HG02852 (cell line): ENCODE measurements at regions not wholly inside any gene's neighbourhood (a gene's known extent, or its start where the extent isn't known, plus 50 kb on each side); places are given as distances from the start of the nearest gene placed in this dataset.
"Not testable (repeated sequence)": the region's sequence is repeated elsewhere in the genome, so short reads cannot be mapped to it uniquely, and the experiment has no call there.

ENCODE experiments used
- ATAC-seq: cut with Tn5 transposase; IDR thresholded peaks from one replicate; pipeline ENCODE4 v1.9.1; 2021; ENCODE audit warnings: mild to moderate bottlenecking, moderate library complexity; ENCODE audit not compliant: unreplicated experiment

DNA sequence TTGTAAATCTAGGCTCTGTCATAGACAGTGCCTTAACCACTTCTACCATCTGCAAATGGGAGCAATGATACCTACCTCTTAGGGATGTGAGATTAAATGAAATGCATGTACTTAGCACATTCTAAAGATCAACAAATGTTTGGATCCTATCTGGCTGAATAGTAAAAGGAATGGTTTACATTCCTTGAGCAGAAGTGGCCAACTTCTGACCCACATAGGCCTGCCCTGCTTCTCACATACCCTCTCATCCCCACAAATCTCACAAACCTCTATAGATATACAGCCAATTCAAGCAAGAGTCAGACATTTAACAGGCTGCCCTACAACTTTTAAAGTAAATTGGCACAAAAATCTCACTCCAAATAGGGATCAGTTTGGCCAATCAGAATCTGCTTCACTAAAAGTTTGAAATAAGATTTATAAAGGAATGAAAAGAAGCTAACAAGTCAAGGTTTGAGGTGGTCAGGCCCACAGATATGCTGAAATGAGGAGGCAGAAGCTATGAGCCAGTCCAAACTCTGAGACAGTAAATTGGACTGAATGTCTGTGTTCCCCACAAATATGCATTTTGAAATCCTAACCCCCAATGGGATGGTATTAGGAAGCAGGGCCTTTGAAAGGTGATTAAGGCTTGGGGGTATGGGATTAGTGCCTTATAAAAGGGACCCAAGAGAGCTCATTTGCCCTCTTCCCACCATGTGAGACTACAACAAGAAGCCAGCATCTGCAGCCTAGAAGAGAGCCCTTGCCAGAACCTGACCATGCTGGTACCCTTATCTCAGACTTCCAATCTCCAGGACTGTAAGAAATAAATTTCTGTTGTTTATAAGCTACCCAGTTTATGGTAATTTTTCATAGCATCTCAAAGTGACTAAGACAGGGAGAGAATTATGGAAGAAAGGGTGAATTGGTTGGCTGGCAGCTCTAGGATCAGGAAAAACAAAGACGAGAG lies 227.8 kb upstream of the RBMS1 start:
- no peak for ATAC-seq

DNA sequence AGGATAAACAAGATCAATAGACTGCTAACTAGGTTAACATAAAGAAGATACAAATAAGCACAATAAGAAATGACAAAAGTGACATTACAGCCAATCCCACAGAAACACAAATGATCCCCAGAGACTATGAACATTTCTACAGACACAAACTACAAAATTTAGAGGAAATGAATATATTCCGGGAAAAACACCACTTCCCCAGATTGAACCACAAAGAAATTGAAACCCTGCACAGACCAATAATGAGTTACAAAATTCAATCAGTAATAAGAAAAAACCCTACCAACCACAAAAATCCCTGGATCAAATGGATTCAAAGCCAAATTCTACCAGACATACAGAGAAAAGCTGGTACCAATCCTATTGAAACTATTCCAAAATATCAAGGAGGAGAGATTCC lies 232.4 kb upstream of the RBMS1 start:
- ATAC-seq = no peak

DNA sequence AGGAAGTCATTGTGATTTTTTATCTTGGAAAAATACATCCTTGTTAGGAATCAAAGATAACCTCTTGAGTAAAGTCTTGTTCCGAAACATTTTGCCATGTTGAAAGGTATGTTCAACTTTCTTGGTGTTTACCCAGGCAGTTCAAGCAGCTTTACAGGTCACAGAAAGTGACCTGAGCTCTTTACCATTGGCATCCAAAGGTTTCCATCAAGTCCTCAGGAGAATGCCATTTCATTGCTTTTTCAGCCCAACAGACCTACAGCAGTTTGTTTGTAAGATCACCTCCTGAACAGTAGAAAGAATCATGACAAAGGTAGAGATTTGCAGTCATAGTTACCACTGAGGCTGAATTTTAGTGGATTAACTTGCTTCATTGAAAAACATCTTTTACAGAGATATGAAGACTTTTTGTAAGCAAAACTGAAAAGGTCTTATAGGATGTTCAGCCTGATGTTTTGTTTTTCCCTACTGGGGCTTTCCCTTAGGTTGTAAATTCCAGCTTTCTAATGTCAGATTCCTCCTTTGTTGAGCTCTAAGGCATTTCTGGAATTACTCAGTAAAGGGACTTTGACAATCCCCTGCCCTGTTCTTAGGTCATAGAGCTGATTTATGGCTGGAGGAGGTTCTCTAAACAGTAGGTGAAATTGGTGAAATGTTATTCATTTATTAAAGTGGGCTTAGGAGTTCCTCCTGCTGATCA lies 236.8 kb upstream of the RBMS1 start:
- no peak for ATAC-seq

DNA sequence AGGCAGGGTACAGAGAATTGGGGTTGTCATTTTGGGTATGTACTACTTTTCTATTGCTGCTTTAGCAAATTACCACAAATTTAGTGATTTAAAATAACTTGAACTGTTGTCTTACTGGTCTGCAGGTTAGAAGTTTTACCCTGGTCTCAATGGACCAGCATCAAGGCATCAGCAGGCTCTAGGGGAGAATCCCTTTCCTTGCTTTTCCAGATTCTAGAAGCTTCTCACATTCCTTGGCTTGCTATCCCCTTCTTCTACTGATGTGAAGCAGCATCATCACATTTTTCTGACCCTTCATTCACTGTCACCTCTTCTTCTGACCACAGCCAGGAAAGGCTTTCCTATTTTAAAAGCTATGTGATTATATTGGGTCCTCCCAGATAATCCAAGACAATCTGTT lies 237.8 kb upstream of the RBMS1 start:
- no peak for ATAC-seq

- no peak for ATAC-seq
Measured at GRCh38 chr2:160731856-160732255, 238.2 kb upstream of the RBMS1 start.

- no peak for ATAC-seq
Measured at GRCh38 chr2:160735696-160736095, 242.1 kb upstream of the RBMS1 start.

- ATAC-seq = no peak
Measured at GRCh38 chr2:160736148-160737028, 242.8 kb upstream of the RBMS1 start.

DNA sequence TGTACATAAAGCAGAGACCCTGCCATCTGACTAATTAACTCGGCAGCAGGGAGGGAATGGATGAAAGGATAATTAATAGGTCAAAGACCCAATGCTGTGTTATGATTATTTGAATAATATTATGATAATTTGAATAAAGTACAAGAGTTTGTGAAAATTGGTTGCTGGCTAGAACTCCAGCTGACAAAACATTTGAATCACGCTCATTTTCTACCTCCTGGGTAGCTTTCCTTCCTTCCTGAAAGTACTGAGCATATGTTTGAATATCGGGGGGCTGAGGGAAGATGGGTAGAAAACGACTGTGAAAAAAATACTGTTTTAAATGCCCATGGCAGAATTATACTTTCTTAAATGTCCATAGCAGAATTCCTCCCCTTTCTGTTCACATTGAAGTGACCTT lies 243.6 kb upstream of the RBMS1 start:
- ATAC-seq = no peak

GRCh38 chr2:160741271-160741670 lies 247.7 kb upstream of the RBMS1 start:
- ATAC-seq = no peak

DNA sequence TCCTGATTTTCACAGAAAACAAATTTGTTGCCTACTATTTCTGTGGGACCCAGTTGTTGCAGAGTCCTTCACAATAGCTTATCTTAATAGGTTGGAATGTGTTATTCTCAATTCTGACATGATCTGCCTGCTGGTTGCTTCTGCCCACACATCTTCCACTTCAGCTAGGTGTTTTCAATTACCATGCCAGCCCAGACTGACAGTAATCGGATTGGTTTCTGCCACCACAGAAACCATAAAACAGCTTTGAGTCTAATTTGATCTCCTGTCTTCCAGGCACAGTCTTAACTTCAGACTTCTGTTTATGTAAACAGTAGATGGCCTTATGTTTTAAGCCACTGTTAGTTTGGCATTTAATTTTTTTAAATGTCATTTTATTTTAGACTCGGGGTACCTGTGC lies 248.2 kb upstream of the RBMS1 start:
- no peak for ATAC-seq

DNA sequence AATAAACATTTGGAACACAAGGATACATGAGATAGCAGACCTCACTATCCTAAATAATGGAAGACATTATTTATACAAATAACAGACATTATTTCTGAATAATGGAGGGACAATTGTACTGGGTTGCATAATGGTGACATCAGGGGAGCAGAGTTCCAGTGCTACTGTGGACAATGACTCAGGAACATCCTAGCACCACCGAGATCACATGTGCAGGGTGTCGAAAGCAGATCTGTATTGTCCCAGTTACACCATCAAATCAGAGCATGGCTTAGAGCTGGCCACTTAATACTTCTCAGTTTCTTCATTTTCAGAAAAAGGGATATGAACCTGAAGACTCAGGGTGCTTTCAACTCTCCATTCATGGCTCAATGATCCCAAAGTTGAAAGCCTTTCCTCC lies 249.1 kb upstream of the RBMS1 start:
- no peak for ATAC-seq

- ATAC-seq = no peak
Measured at GRCh38 chr2:160747501-160748170, 254.0 kb upstream of the RBMS1 start.

- ATAC-seq = no peak
Measured at GRCh38 chr2:160751021-160751420, 257.4 kb upstream of the RBMS1 start.

DNA sequence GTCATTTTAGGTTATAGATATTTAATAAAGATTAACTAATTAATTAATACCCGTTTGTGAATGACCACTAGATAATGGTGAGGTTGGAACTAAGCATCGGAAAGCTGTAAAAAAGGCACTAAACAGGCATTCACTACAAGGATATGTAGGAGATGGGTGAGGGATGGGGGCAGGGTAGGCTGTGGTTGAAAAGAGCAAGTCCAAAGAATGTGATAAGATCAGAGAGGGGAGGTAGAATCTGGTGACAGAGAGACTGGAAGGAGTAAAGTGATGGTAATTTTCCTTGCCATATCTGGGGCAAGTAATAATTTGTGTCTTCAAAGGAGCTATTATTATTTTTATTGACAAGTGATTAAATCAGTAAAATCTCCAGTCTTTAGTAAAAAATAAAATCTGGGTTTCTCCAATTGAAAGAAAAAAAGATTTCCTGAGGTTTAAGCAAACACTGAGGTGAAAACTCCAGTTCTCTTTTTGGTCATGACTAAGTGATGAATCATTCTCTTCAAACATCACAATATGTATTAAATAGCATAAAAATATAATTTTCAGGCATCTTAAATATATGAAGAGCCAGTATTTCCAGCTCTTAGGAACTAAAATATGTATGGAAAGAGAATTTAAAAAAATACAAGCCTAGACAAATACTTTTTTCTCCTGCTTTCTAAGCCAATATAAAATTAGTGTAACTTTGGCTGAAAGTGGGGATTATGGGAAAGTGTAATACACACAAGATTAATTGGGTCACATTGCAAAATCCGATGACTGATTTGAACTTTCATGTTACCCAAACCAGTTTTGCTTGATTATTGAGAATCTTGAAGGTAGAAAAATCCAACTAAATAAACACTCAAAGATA lies 259.1 kb upstream of the RBMS1 start:
- no peak for ATAC-seq

DNA sequence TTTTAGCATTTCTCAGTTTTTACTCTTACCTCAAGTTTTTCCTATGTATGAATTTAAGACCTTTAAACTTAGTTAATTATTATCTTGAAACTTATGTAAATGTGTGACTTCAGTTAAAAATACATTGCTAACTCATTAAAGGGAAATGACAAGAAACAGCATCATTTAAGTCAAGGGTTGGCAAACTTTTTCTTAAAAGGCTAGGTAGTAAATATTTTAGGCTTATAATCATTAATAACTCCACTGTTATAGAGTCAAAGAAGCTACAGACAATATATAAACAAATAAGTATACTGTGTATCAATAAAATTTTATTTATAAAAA lies 259.7 kb upstream of the RBMS1 start:
- ATAC-seq = no peak

GRCh38 chr2:160753960-160754359 lies 260.4 kb upstream of the RBMS1 start:
- no peak for ATAC-seq

GRCh38 chr2:160756481-160756880 lies 262.9 kb upstream of the RBMS1 start:
- ATAC-seq = no peak

GRCh38 chr2:160762493-160763128 lies 269.0 kb upstream of the RBMS1 start:
- not testable (repeated sequence) for ATAC-seq

GRCh38 chr2:160783474-160783873 lies 289.9 kb upstream of the RBMS1 start:
- ATAC-seq = no peak
